A673 (cell line): ENCODE measurements at regions not wholly inside any gene's neighbourhood (a gene's known extent, or its start where the extent isn't known, plus 50 kb on each side); places are given as distances from the start of the nearest gene placed in this dataset.

Source experiments
- BruUV-seq: library from RNA; stranded (reverse); fragments of 400-500 nt; replicated peaks from 2 replicates; lab custom pipeline; 2021; lab: Mats Ljungman, UMichigan
- CTCF ChIA-PET: fragments of 300-600 bp; sonication (Branson Sonifier 250); formaldehyde crosslinking; loops from one replicate; lab custom pipeline; 2022; ENCODE audit warnings: antibody characterized with exemption; lab: Charles Lee
- POLR2A ChIA-PET: fragments of 300-600 bp; sonication (Branson Sonifier 250); formaldehyde crosslinking; loops from one replicate; lab custom pipeline; 2022; ENCODE audit warnings: antibody characterized with exemption; ENCODE audit not compliant: low non-redundant PET; lab: Charles Lee
- DNase-seq: peaks from one replicate; pipeline ENCODE4 v3.0.0-alpha.2; 2015; ENCODE audit warnings: low spot score
- H3K27ac ChIP-seq: fragments of 200-600 bp; sonication (generic); 2 replicates; pipeline ENCODE4 v1.5.1; 2016; ENCODE audit warnings: mixed run types, low read depth, mild to moderate bottlenecking, mixed read lengths, antibody characterized with exemption, low read length; ENCODE audit not compliant: poor library complexity, severe bottlenecking
- H3K27me3 ChIP-seq: fragments of 200-600 bp; sonication (generic); replicated peaks from 2 replicates; pipeline ENCODE4 v1.6.1; 2017; ENCODE audit warnings: mixed run types, low read depth, mild to moderate bottlenecking, mixed read lengths, antibody characterized with exemption, low read length; ENCODE audit not compliant: insufficient read depth, poor library complexity
- H3K36me3 ChIP-seq: fragments of 200-600 bp; sonication (generic); 2 replicates; pipeline ENCODE4 v1.6.1; 2016; ENCODE audit warnings: mixed run types, mild to moderate bottlenecking, mixed read lengths, antibody characterized with exemption, low read length; ENCODE audit not compliant: insufficient read depth, poor library complexity, severe bottlenecking
- H3K4me1 ChIP-seq: fragments of 200-600 bp; sonication (generic); 2 replicates; pipeline ENCODE4 v1.6.1; 2017; ENCODE audit warnings: mixed run types, mild to moderate bottlenecking, mixed read lengths, antibody characterized with exemption, low read length; ENCODE audit not compliant: insufficient read depth, poor library complexity, severe bottlenecking
- H3K4me3 ChIP-seq: fragments of 200-600 bp; sonication (generic); 2 replicates; pipeline ENCODE4 v1.5.1; 2016; ENCODE audit warnings: low read depth, mixed run types, mild to moderate bottlenecking, mixed read lengths, low read length; ENCODE audit not compliant: poor library complexity, severe bottlenecking
- H3K9me3 ChIP-seq: fragments of 200-600 bp; sonication (generic); 2 replicates; pipeline ENCODE4 v1.6.1; 2016; ENCODE audit warnings: mixed run types, low read depth, mild to moderate bottlenecking, mixed read lengths, antibody characterized with exemption, low read length; ENCODE audit not compliant: poor library complexity, severe bottlenecking
- EZH2 ChIP-seq: fragments of 200-600 bp; sonication (generic); IDR thresholded peaks from 2 replicates; pipeline ENCODE4 v1.6.1; 2017; ENCODE audit warnings: borderline replicate concordance, low read depth, mild to moderate bottlenecking, mixed read lengths, antibody characterized with exemption, low read length; ENCODE audit not compliant: poor library complexity, severe bottlenecking
- intact Hi-C: fragments of 100-400 bp; cut with micrococcal nuclease; formaldehyde crosslinking; loops from one replicate; pipeline ENCODE4 v1.10.0; 2022; ENCODE audit not compliant: unreplicated experiment
- TF ChIP-seq, protein P1 (sequence below): fragments of 300-800, 200-600 bp; sonication (generic); conservative IDR thresholded peaks from 2 replicates; pipeline ENCODE4 v1.5.1; 2017; ENCODE audit warnings: low read depth, mild to moderate bottlenecking, antibody characterized with exemption, low read length, moderate library complexity, mixed read lengths

DNA sequence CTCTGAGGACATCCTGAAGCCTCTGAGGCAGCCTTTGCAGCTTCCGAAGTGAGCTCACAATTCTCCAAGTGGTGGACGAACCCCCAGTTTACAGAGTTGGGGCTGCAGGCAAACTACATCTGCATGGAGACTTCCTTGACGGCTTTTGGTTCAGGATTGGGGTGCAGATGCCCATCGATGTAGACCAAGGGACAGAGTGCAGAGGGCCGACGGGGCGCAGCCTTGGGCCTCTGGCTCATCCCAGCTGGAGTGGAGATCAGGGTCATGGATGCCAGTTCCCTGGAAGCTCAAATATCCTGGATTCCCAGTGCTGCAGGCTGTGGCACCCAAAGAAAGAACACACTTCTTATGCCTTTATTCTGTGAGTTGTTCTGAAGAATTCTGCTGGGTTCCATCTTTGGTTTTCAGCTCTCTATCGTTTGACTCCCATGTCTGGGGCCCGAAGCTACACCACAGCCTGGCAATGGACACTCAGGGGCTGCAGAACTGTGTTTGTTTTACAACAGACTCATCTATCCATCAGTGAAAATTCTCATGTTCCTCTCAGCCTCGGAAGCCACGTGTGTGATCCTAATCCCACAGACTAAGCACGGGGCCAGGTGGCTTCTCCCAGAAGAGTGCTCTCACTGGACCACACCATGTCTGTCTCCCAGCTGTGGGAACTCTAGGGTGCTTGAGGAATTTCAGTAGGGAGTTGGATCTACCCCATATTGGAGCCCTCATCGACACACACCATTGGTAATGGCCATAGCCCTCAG lies 414.1 kb upstream of the MYT1L start:
- Histone ChIP-seq H3K27ac (no peak overlapping the region), H3K9me3 (no peaks in the 10 kb centered on the region), H3K36me3 (no peaks in the 10 kb centered on the region), H3K4me3 (no peak overlapping the region), H3K4me1 (no peaks in the 10 kb centered on the region), H3K27me3 (no peaks in the 10 kb centered on the region)
- intact Hi-C loops = no loop called here
- no TSS peak for BruUV-seq
- CTCF ChIA-PET = no interaction called here
- DNase-seq = no peak
- TF ChIP-seq, protein P1, sequence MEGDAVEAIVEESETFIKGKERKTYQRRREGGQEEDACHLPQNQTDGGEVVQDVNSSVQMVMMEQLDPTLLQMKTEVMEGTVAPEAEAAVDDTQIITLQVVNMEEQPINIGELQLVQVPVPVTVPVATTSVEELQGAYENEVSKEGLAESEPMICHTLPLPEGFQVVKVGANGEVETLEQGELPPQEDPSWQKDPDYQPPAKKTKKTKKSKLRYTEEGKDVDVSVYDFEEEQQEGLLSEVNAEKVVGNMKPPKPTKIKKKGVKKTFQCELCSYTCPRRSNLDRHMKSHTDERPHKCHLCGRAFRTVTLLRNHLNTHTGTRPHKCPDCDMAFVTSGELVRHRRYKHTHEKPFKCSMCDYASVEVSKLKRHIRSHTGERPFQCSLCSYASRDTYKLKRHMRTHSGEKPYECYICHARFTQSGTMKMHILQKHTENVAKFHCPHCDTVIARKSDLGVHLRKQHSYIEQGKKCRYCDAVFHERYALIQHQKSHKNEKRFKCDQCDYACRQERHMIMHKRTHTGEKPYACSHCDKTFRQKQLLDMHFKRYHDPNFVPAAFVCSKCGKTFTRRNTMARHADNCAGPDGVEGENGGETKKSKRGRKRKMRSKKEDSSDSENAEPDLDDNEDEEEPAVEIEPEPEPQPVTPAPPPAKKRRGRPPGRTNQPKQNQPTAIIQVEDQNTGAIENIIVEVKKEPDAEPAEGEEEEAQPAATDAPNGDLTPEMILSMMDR = no peak
- TF ChIP-seq EZH2 = no peak
- POLR2A ChIA-PET = no interaction called here

DNA sequence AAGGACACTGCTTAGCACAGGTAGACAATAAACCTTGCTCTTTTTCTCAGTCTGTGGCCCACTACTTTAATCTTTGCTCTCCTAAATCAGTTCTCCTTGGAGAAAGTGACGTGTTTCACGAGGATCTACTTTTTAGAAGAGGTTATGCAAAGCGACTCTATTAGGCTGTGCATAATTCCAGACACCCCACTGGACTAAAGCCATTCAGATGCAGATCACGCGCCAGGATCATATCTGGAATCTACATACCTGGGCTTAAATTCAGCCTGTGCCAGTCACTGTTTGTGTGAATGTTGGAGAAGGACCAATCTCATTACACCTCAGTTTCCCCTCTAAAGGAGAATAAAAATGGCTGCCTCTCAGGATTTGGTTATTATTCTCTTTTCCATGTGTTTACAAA lies 413.0 kb upstream of the MYT1L start:
- no peak for TF ChIP-seq EZH2
- TF ChIP-seq, protein P1 = no peak
- Histone ChIP-seq H3K9me3 (no peaks in the 10 kb centered on the region), H3K36me3 (no peaks in the 10 kb centered on the region), H3K27ac (no peak overlapping the region), H3K4me1 (no peaks in the 10 kb centered on the region), H3K4me3 (no peak overlapping the region), H3K27me3 (no peaks in the 10 kb centered on the region)
- no TSS peak for BruUV-seq
- ChIA-PET CTCF (no interaction called here), POLR2A (no interaction called here)
- no peak for DNase-seq
- intact Hi-C loops = no loop called here

DNA sequence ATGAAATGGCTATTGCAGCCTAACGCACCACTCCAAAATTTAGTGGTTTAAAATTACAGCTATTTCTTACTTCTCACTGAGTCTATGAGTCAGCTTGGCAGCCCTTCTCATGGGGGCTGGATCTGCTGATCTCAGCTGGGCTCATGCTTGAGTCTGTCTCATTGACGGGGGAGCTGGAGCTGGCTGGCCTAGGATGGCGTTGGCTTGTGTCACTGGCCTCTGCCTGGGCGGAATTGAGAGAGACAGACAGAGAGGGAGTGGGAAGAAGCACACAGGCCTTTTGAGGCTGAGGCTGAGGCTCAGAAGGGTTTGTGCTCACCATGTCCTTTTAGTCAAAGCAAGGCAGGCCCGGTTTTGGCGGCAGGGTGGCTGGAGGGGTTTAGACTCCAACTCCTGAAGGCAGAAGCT lies 412.1 kb upstream of the MYT1L start:
- Histone ChIP-seq H3K27me3 (no peaks in the 10 kb centered on the region), H3K4me1 (no peaks in the 10 kb centered on the region), H3K36me3 (no peaks in the 10 kb centered on the region), H3K27ac (no peak overlapping the region), H3K4me3 (no peak overlapping the region), H3K9me3 (no peaks in the 10 kb centered on the region)
- CTCF ChIA-PET = no interaction called here
- peak; percentile 17 for DNase-seq
- POLR2A ChIA-PET = no interaction called here
- intact Hi-C loops = no loop called here
- BruUV-seq = no TSS peak
- TF ChIP-seq, protein P1 = no peak
